ENCODE measurements at regions not wholly inside any gene's neighbourhood (a gene's known extent, or its start where the extent isn't known, plus 50 kb on each side); places are given as distances from the start of the nearest gene placed in this dataset.

- TF ChIP-seq CTCF (conservative IDR thresholded peaks at IDR 0.05) (no peak), EZH2 (IDR thresholded peaks at IDR 0.05; ENCODE audit: low read depth) (no peak)
These were observed 822.4 kb upstream of the NEGR1 start for GRCh38 chr1:73104749-73105148.

Data from PC-9 (cell line).